GM12872 (cell line): ENCODE measurements at regions not wholly inside any gene's neighbourhood (a gene's known extent, or its start where the extent isn't known, plus 50 kb on each side); places are given as distances from the start of the nearest gene placed in this dataset.

ENCODE experiments used
- CTCF ChIP-seq: IDR thresholded peaks from 3 replicates; pipeline ENCODE4 v1.5.1; 2011; ENCODE audit warnings: low read depth, mild to moderate bottlenecking, low read length, moderate library complexity; ENCODE audit not compliant: insufficient read depth

- TF ChIP-seq CTCF = no peak
Observed at GRCh38 chr6:115717062-115717461, 343.6 kb downstream of the FRK start.

- no peak for TF ChIP-seq CTCF
Observed at GRCh38 chr6:115712291-115712961, 348.3 kb downstream of the FRK start.

GRCh38 chr6:115708850-115709249, 351.8 kb downstream of the FRK start:
- TF ChIP-seq CTCF = no peak

- no peak for TF ChIP-seq CTCF
Observed at GRCh38 chr6:115706981-115707380, 353.7 kb downstream of the FRK start.

- TF ChIP-seq CTCF = no peak
Observed at GRCh38 chr6:115706324-115706723, 354.4 kb downstream of the FRK start.

- no peak for TF ChIP-seq CTCF
Observed at GRCh38 chr6:115704028-115704427, 356.7 kb downstream of the FRK start.

GRCh38 chr6:115691433-115691832, 369.3 kb downstream of the FRK start:
- TF ChIP-seq CTCF = no peak

GRCh38 chr6:115690854-115691253, 369.8 kb downstream of the FRK start:
- TF ChIP-seq CTCF = no peak
